ENCODE measurements at regions not wholly inside any gene's neighbourhood (a gene's known extent, or its start where the extent isn't known, plus 50 kb on each side); places are given as distances from the start of the nearest gene placed in this dataset.
A peak's percentile ranks its signal among the peaks of the same experiment; 100 is the strongest.
"Not testable (repeated sequence)": the region's sequence is repeated elsewhere in the genome, so short reads cannot be mapped to it uniquely, and the experiment has no call there.

DNA sequence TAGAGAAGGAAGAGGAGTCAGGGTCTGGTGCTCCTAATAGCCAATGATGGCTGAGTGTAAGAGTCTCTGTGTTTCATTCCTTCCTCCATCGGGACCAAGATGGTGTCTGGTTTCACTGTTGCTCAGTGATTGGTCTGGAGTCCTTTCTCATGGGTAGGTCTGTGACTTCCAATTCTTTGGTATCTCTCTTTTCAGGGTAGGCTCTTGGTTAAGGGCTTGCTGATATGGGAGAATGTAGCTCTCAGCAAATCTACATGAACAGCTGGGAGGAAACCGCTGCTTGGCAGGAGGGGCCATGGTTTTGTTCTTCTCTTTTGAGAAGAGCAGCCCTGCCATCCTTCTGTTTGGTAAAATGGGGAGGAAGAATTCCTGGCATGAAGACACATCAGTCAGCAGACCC lies 209.1 kb upstream of the PODXL start:
- intact Hi-C loops (cut with DNase I), result no loop called here
- H3K9me3 ChIP-seq, result no peaks in the 10 kb centered on the region
- WGBS (ENCODE audit: insufficient coverage, low coverage, low lambda C conversion rate, missing lambda C conversion rate), result 30% methylated on average over 1 of the region's 2 CpGs
- no peak overlapping the region for H3K4me3 ChIP-seq
- no peaks in the 10 kb centered on the region for H3K4me1 ChIP-seq
- H3K27me3 ChIP-seq, result no peaks in the 10 kb centered on the region
- ATAC-seq (no peak), DNase-seq (no peak)
- H3K36me3 ChIP-seq, result no peaks in the 10 kb centered on the region
- TF ChIP-seq, protein P1, sequence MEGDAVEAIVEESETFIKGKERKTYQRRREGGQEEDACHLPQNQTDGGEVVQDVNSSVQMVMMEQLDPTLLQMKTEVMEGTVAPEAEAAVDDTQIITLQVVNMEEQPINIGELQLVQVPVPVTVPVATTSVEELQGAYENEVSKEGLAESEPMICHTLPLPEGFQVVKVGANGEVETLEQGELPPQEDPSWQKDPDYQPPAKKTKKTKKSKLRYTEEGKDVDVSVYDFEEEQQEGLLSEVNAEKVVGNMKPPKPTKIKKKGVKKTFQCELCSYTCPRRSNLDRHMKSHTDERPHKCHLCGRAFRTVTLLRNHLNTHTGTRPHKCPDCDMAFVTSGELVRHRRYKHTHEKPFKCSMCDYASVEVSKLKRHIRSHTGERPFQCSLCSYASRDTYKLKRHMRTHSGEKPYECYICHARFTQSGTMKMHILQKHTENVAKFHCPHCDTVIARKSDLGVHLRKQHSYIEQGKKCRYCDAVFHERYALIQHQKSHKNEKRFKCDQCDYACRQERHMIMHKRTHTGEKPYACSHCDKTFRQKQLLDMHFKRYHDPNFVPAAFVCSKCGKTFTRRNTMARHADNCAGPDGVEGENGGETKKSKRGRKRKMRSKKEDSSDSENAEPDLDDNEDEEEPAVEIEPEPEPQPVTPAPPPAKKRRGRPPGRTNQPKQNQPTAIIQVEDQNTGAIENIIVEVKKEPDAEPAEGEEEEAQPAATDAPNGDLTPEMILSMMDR (IDR thresholded peaks at IDR 0.05), result no peak
- no peak for TF ChIP-seq POLR2A (IDR thresholded peaks at IDR 0.05)
- no peak overlapping the region for H3K27ac ChIP-seq

DNA sequence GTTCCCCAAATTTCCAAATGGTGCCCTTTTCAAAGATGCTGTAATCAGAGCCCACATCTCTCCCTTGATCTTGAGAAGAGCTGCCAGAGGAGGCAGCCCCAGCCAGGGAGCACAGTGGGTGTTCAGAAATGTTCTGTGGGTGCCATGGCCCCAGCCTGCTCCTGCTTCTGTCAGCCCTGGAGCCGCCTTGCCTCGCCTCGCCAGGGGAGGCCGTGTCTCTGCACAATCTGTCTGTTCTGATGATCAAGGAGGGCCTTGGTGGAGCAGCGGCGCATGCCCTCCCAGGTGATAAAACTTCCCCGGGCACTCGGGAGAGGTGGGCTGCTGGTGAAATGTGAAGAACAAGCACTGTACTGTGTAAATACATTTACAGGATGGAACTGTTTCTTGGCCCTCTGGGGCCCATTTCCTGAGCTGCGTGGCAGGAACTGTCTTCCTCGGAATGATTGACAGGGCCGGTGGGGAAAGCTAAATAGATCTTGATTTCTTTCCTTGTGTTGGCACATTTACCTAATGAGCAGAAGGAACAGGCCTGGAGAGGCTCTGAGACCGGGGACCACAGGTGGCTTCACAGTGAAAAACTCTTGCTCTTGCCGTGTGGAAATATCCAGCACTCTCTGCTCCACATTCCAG lies 207.8 kb upstream of the PODXL start:
- Histone ChIP-seq H3K27me3 (no peaks in the 10 kb centered on the region), H3K27ac (no peak overlapping the region), H3K9me3 (no peaks in the 10 kb centered on the region), H3K36me3 (no peaks in the 10 kb centered on the region), H3K4me3 (no peak overlapping the region), H3K4me1 (no peaks in the 10 kb centered on the region)
- DNase-seq, result no peak
- intact Hi-C loops (cut with DNase I), result no loop called here
- whole genome bisulfite sequencing (ENCODE audit: insufficient coverage, low coverage, low lambda C conversion rate, missing lambda C conversion rate), result 37% methylated on average over 8 of the region's 13 CpGs
- no peak for ATAC-seq
- TF ChIP-seq, protein P1 (IDR thresholded peaks at IDR 0.05), result no peak
- no peak for TF ChIP-seq POLR2A (IDR thresholded peaks at IDR 0.05)

DNA sequence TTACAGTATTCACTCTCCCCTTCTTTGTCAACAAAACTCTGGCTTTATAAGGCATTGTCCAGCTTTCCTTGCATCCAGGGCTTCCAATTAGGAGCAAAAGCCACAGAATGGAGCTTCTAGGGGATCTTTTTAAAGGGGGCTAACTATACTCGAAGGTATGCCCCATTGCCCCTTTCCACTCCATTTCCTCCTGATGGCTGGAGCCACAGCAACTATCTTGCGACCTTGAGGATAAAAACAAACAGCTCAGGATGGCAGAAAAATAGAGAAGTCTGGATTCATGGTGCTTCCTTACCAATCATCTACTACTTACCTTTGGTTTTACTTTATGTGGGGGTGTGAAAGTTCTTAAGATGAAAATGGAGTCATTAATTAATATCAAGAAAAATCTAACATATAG lies 206.3 kb upstream of the PODXL start:
- Histone ChIP-seq H3K4me1 (no peaks in the 10 kb centered on the region), H3K4me3 (no peak overlapping the region), H3K27ac (no peak overlapping the region), H3K27me3 (no peaks in the 10 kb centered on the region), H3K36me3 (no peaks in the 10 kb centered on the region), H3K9me3 (no peaks in the 10 kb centered on the region)
- DNase-seq (no peak), ATAC-seq (no peak)
- intact Hi-C loops (cut with DNase I), result no loop called here
- TF ChIP-seq, protein P1 (IDR thresholded peaks at IDR 0.05), result no peak
- TF ChIP-seq POLR2A (IDR thresholded peaks at IDR 0.05), result no peak
- 20% methylated on average over 2 of the region's 2 CpGs for WGBS (ENCODE audit: insufficient coverage, low coverage, low lambda C conversion rate, missing lambda C conversion rate)

DNA sequence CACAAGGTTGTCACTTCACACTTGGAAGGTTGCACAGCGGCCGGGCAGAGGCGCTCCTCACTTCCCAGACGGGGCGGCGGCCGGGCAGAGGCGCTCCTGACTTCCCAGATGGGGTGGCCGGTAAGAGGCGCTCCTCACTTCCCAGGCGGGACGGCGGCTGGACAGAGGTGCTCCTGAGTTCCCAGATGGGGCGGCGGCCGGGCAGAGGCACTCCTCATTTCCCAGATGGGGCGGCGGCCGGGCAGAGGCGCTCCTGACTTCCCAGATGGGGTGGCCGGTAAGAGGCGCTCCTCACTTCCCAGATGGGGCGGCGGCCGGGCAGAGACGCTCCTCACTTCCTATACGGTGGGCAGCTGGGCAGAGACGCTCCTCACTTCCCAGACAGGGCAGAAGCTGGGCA lies 199.4 kb upstream of the PODXL start:
- H3K9me3 ChIP-seq; ATAC-seq; H3K4me1 ChIP-seq; H3K4me3 ChIP-seq; H3K36me3 ChIP-seq; H3K27ac ChIP-seq; H3K27me3 ChIP-seq; DNase-seq; intact Hi-C loops (cut with DNase I): not testable (repeated sequence)
- 84% methylated on average over 9 of the region's 28 CpGs for WGBS (ENCODE audit: insufficient coverage, low coverage, low lambda C conversion rate, missing lambda C conversion rate)

DNA sequence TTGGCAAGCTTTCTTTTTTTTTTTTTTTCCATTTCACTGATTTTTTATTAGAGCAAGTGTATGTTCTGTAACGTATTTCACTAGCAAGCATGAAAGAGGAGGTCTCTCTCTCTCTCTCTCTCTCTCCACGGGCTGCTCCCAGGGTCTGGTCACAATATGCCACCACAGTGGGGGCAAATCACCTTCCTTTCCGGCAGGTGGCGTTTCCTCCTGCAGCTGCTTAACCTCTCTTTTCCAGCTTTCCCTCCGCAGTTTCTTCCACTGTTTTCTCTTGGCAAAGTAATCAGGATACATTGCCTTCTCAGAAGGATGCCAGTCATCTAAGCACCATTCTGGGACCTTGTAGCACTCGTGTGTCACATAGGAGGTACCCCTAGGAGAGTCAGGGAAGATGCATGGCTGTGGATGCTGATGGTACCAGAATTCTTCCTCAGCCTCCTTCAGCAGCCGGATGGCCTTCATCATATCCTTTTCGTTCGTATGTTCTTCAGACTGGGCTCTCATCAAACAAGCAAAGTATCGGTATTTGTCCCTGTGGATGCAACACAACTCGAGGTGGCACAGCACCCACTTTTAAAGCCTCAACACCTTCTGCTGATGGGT lies 197.3 kb upstream of the PODXL start:
- H3K27me3 ChIP-seq, result no peaks in the 10 kb centered on the region
- DNase-seq, result no peak

More for the DNA sequence above, 197.3 kb upstream of the PODXL start:
- H3K36me3 ChIP-seq, result no peaks in the 10 kb centered on the region
- no peak overlapping the region for H3K4me3 ChIP-seq
- no peak overlapping the region for H3K27ac ChIP-seq
- no peaks in the 10 kb centered on the region for H3K4me1 ChIP-seq
- ATAC-seq, result peak in 1 of 4 donors; percentile 42
- intact Hi-C loops (cut with DNase I), result no loop called here
- TF ChIP-seq POLR2A (IDR thresholded peaks at IDR 0.05), result no peak
- TF ChIP-seq, protein P1 (IDR thresholded peaks at IDR 0.05), result peak in 3 of 4 donors; percentile 22 to 38 (median 30)
- H3K9me3 ChIP-seq, result no peaks in the 10 kb centered on the region
- 20% methylated on average over 7 of the region's 11 CpGs for WGBS (ENCODE audit: insufficient coverage, low coverage, low lambda C conversion rate, missing lambda C conversion rate)

Measured in right lobe of liver (tissue), 6 donors.